HepG2 (cell line): ENCODE measurements at regions not wholly inside any gene's neighbourhood (a gene's known extent, or its start where the extent isn't known, plus 50 kb on each side); places are given as distances from the start of the nearest gene placed in this dataset.

ENCODE experiments used
- ATAC-seq: fragments of 200-7000 bp; cut with Tn5 transposase; 3 replicates; pipeline ENCODE4 v1.9.1; 2020; ENCODE audit warnings: mild to moderate bottlenecking, moderate library complexity
- BruUV-seq: library from RNA; stranded (reverse); fragments of 400-500 nt; replicated peaks from 2 replicates; lab custom pipeline; 2021; lab: Mats Ljungman, UMichigan
- CTCF ChIA-PET: fragments of 300-600 bp; formaldehyde crosslinking; extraction: SDS; loops from one replicate; lab custom pipeline; 2021; ENCODE audit warnings: low total read pairs, inconsistent platforms, low intra/inter-chr PET ratio; lab: Yijun Ruan, JAX
- POLR2A ChIA-PET: fragments of 350-600 bp; sonication (Branson Sonifier 250); formaldehyde crosslinking; loops from one replicate; lab custom pipeline; 2020; ENCODE audit warnings: antibody characterized with exemption, inconsistent platforms; lab: Yijun Ruan, JAX
- DNase-seq: peaks from one replicate; pipeline ENCODE4 v3.0.0-alpha.2; 2015; ENCODE audit warnings: low spot score
- FAIRE-seq: peaks from 3 replicates; lab custom pipeline; 2011; peaks lifted over from hg19 to GRCh38; lab: Jason Lieb, UNC
- H2AFZ ChIP-seq: one replicate; pipeline ENCODE4 v1.6.1; 2011; ENCODE audit warnings: low read length, inconsistent platforms
- H3K27ac ChIP-seq: fragments of 300-600 bp; 3 replicates; pipeline ENCODE4 v1.8.0; 2011; ENCODE audit warnings: mixed run types, mild to moderate bottlenecking, mixed read lengths, low read length, inconsistent platforms; ENCODE audit not compliant: insufficient read depth; ENCODE audit errors: extremely low read length
- H3K27me3 ChIP-seq, 2 experiments: fragments of 200-600 bp in 1 of 2; 2 replicates in 1 of 2; 3 replicates in 1 of 2; pipeline versions ENCODE4 v1.6.0 to v1.8.0; 2011; ENCODE audit warnings: low read length in 2 of 2, mild to moderate bottlenecking in 2 of 2, moderate library complexity in 2 of 2, inconsistent platforms in 1 of 2; ENCODE audit not compliant: insufficient read depth in 2 of 2, control insufficient read depth in 1 of 2
- H3K36me3 ChIP-seq, 2 experiments: fragments of 200-600 bp in 1 of 2; replicated peaks in 1 of 2; 2 replicates in 1 of 2; 3 replicates in 1 of 2; pipeline versions ENCODE4 v1.5.1 to v1.8.0; 2011; ENCODE audit warnings: low read length in 2 of 2, inconsistent platforms in 1 of 2; ENCODE audit not compliant: insufficient read depth in 2 of 2, control insufficient read depth in 1 of 2
- H3K4me1 ChIP-seq: 2 replicates; pipeline ENCODE4 v1.5.1; 2012; ENCODE audit warnings: low read length, inconsistent platforms; ENCODE audit not compliant: insufficient read depth
- H3K4me2 ChIP-seq: 2 replicates; pipeline ENCODE4 v1.6.0; 2011; ENCODE audit warnings: low read depth, low read length, inconsistent platforms
- H3K4me3 ChIP-seq, 3 experiments: fragments of 200-600 bp in 1 of 3; sonication (generic), shearing (Covaris generic) in 1 of 3; replicated peaks in 1 of 3; 2 replicates each; pipeline ENCODE4 v1.5.1; 2011 to 2016; ENCODE audit warnings: low read length in 3 of 3, inconsistent platforms in 2 of 3, low read depth in 2 of 3, mild to moderate bottlenecking in 2 of 3, control low read depth in 1 of 3, mixed read lengths in 1 of 3; ENCODE audit not compliant: insufficient read depth in 1 of 3
- H3K79me2 ChIP-seq: one replicate; pipeline ENCODE4 v1.6.1; 2011; ENCODE audit warnings: low read length, inconsistent platforms; ENCODE audit not compliant: insufficient read depth
- H3K9ac ChIP-seq: 2 replicates; pipeline ENCODE4 v1.6.0; 2011; ENCODE audit warnings: mild to moderate bottlenecking, low read depth, low read length, inconsistent platforms; ENCODE audit not compliant: insufficient read depth
- H3K9me3 ChIP-seq: 2 replicates; pipeline ENCODE4 v1.5.1; 2012; ENCODE audit warnings: mild to moderate bottlenecking, low read length
- H4K20me1 ChIP-seq: 2 replicates; pipeline ENCODE4 v1.6.0; 2011; ENCODE audit warnings: inconsistent platforms, mild to moderate bottlenecking, low read length, moderate library complexity; ENCODE audit not compliant: insufficient read depth
- IRF1 ChIP-seq: sonication (generic); formaldehyde crosslinking; IDR thresholded peaks from 2 replicates; pipeline ENCODE4 v1.4.0; 2020; ENCODE audit warnings: low read depth, mild to moderate bottlenecking, missing genetic modification reagents
- LCORL ChIP-seq, 2 experiments: fragments of 450-650 bp in 1 of 2; sonication (generic) in 1 of 2; formaldehyde crosslinking in 1 of 2; IDR thresholded peaks; 2 replicates each; pipeline versions ENCODE4 v1.5.0 to v1.6.1; 2017 to 2020; ENCODE audit warnings: antibody characterized with exemption in 1 of 2, missing genetic modification reagents in 1 of 2
- MAF1 ChIP-seq: sonication (generic); formaldehyde crosslinking; IDR thresholded peaks from 2 replicates; pipeline ENCODE4 v1.5.0; 2020; ENCODE audit warnings: missing genetic modification reagents, borderline replicate concordance
- PRDM10 ChIP-seq: sonication (generic); formaldehyde crosslinking; IDR thresholded peaks from 2 replicates; pipeline ENCODE4 v1.4.0; 2020; ENCODE audit warnings: low read depth, missing genetic modification reagents
- REPIN1 ChIP-seq: sonication (generic); formaldehyde crosslinking; IDR thresholded peaks from 2 replicates; pipeline ENCODE4 v1.8.0; 2022; ENCODE audit warnings: missing genetic modification reagents, low read depth, mild to moderate bottlenecking, borderline replicate concordance
- SMAD1 ChIP-seq: sonication (generic); formaldehyde crosslinking; IDR thresholded peaks from 2 replicates; pipeline ENCODE4 v1.4.0; 2020; ENCODE audit warnings: missing genetic modification reagents, low read depth, mild to moderate bottlenecking, borderline replicate concordance
- XRCC5 ChIP-seq: fragments of 200-400 bp; formaldehyde crosslinking; optimal IDR thresholded peaks from 2 replicates; pipeline ENCODE3; 2017; ENCODE audit warnings: mild to moderate bottlenecking, low read length
- ZMYM4 ChIP-seq: sonication (generic); formaldehyde crosslinking; IDR thresholded peaks from 2 replicates; pipeline ENCODE4 v1.8.1; 2023; ENCODE audit warnings: mild to moderate bottlenecking, missing genetic modification reagents
- ZNF160 ChIP-seq: sonication (generic); formaldehyde crosslinking; IDR thresholded peaks from 2 replicates; pipeline ENCODE4 v1.8.0; 2022; ENCODE audit warnings: mild to moderate bottlenecking, inconsistent platforms, missing genetic modification reagents
- ZNF24 ChIP-seq: fragments of 450-650 bp; IDR thresholded peaks from 2 replicates; pipeline ENCODE4 v1.6.1; 2017; ENCODE audit warnings: antibody characterized with exemption, mild to moderate bottlenecking
- WGBS: methylation state at CpG from one replicate; pipeline ENCODE4 v1.1.6; 2017; ENCODE audit warnings: low lambda C conversion rate; 5-methylcytosine and 5-hydroxymethylcytosine counted together
- in situ Hi-C: cut with HindIII; loops from 2 replicates; pipeline ENCODE4 v1.10.0; 2017; ENCODE audit warnings: low pct_unique_long_range_greater_than_20kb; ENCODE audit not compliant: extremely low pct_ligation_motif_present
- intact Hi-C: fragments of 100-400 bp; cut with micrococcal nuclease; formaldehyde crosslinking; loops from one replicate; pipeline ENCODE4 v1.10.0; 2022; ENCODE audit not compliant: unreplicated experiment

- Histone ChIP-seq H3K27ac (no peak overlapping the region), H3K9ac (no peak overlapping the region), H3K4me2 (no peak overlapping the region), H2AFZ (no peak overlapping the region), H3K9me3 (no peaks in the 10 kb centered on the region), H3K27me3 (peaks cover 1 to 17% of the 10 kb centered on the region in 2 experiments; a peak in 3 of 5 replicates), H3K36me3 (no peaks in the 10 kb centered on the region), H3K79me2 (no peaks in the 10 kb centered on the region), H4K20me1 (no peaks in the 10 kb centered on the region), H3K4me1 (no peaks in the 10 kb centered on the region), H3K4me3 (no peak overlapping the region)
- no TSS peak for BruUV-seq
- intact Hi-C loops: no loop called here
- ATAC-seq (no peak), FAIRE-seq (no peak), DNase-seq (no peak)
- POLR2A ChIA-PET: no interaction called here
- in situ Hi-C loops: no loop called here
- CTCF ChIA-PET: no interaction called here
- WGBS: 15% methylated on average over 7 of the region's 7 CpGs
- TF ChIP-seq LCORL (IDR thresholded peaks at IDR 0.05) (no peak), LCORL (CRISPR knock-in tag; IDR thresholded peaks at IDR 0.05) (no peak), ZMYM4 (CRISPR knock-in tag) (no peak), REPIN1 (CRISPR knock-in tag) (no peak)
These were observed 234.4 kb upstream of the E2F8 start for GRCh38 chr11:19474954-19475721.

DNA sequence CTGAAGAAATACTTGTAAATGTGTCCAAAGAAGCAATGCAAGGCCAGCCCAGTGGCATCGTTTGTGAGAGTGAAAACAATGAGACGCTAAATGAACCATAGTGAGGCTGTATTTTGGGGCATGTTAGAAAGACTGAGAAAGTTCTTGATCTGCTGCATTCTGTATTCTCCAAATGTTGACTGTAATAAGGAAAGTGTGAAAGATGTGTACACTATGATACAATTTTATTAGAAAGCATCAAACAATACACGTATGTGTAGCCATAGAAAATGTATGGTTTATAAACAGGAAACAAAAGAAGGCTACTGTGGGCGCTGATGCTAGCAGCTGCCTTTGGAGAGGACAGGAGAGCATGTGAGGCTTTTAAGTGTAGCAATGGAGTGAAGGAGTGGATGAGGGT lies 233.5 kb upstream of the E2F8 start:
- in situ Hi-C loops: no loop called here
- ATAC-seq (no peak), FAIRE-seq (no peak), DNase-seq (no peak)
- intact Hi-C loops: no loop called here
- Histone ChIP-seq H3K9ac (no peak overlapping the region), H3K4me2 (no peak overlapping the region), H3K79me2 (no peaks in the 10 kb centered on the region), H3K4me1 (no peaks in the 10 kb centered on the region), H3K4me3 (no peak overlapping the region), H3K9me3 (no peaks in the 10 kb centered on the region), H3K36me3 (no peaks in the 10 kb centered on the region), H3K27me3 (peaks cover 1 to 9% of the 10 kb centered on the region in 2 experiments; a peak in 3 of 5 replicates), H4K20me1 (no peaks in the 10 kb centered on the region), H2AFZ (no peak overlapping the region), H3K27ac (no peak overlapping the region)
- ChIA-PET POLR2A (no interaction called here), CTCF (no interaction called here)
- BruUV-seq: no TSS peak
- WGBS: 31% methylated on average over 4 of the region's 4 CpGs
- TF ChIP-seq PRDM10 (CRISPR knock-in tag): no peak
- TF ChIP-seq ZNF24: no peak
- TF ChIP-seq MAF1 (CRISPR knock-in tag): no peak
- no peak for TF ChIP-seq SMAD1 (CRISPR knock-in tag)
- TF ChIP-seq XRCC5: no peak
- TF ChIP-seq ZNF160: no peak
- TF ChIP-seq IRF1: no peak
